B cell (primary cell): ENCODE measurements at regions not wholly inside any gene's neighbourhood (a gene's known extent, or its start where the extent isn't known, plus 50 kb on each side); places are given as distances from the start of the nearest gene placed in this dataset.

Experiments used
- ATAC-seq: fragments of 200-7000 bp; cut with Tn5 transposase; one replicate; pipeline ENCODE4 v1.10.0; 2021; ENCODE audit warnings: low read depth, mild to moderate bottlenecking, moderate number of reproducible peaks, moderate library complexity
- CTCF ChIA-PET: fragments of 350-600 bp; sonication (Branson Sonifier 250); formaldehyde crosslinking; loops from one replicate; lab custom pipeline; 2021; ENCODE audit warnings: antibody characterized with exemption, inconsistent platforms; lab: Charles Lee
- POLR2A ChIA-PET: fragments of 350-600 bp; sonication (Branson Sonifier 250); formaldehyde crosslinking; loops from one replicate; lab custom pipeline; 2021; ENCODE audit warnings: antibody characterized with exemption; lab: Charles Lee
- DNase-seq: peaks from one replicate; pipeline ENCODE4 v3.0.0; 2013
- H2AFZ ChIP-seq: 2 replicates; pipeline ENCODE4 v1.6.1; 2012; ENCODE audit warnings: mild to moderate bottlenecking, low read depth, low read length; ENCODE audit not compliant: insufficient read depth, poor library complexity, severe bottlenecking
- H3K27ac ChIP-seq, 2 donors: 1 replicate in 1 of 2; 2 replicates in 1 of 2; pipeline ENCODE4 v1.5.1; 2012 to 2013; ENCODE audit warnings: low read length in 2 of 2, mild to moderate bottlenecking in 2 of 2, moderate library complexity in 1 of 2
- H3K27me3 ChIP-seq, 4 experiments: fragments of 200-600 bp in 1 of 4; sonication (generic) in 1 of 4; replicated peaks in 1 of 4; 1 replicate in 2 of 4; 2 replicates in 2 of 4; pipeline versions ENCODE4 v1.6.1 to v1.7.0; 2013 to 2016; ENCODE audit warnings: low read length in 3 of 4, mild to moderate bottlenecking in 2 of 4, mixed read lengths in 1 of 4, moderate library complexity in 1 of 4; ENCODE audit not compliant: insufficient read depth in 4 of 4, control insufficient read depth in 3 of 4; ENCODE audit errors: control extremely low read depth in 1 of 4
- H3K36me3 ChIP-seq, 2 experiments: replicated peaks in 1 of 2; 1 replicate in 1 of 2; 2 replicates in 1 of 2; pipeline versions ENCODE4 v1.6.1 to v1.7.1; 2013; ENCODE audit warnings: low read length in 1 of 2; ENCODE audit not compliant: insufficient read depth in 2 of 2, control insufficient read depth in 1 of 2; ENCODE audit errors: control extremely low read depth in 1 of 2, extremely low read depth in 1 of 2
- H3K4me1 ChIP-seq, 2 donors: fragments of 200-600 bp in 1 of 2; sonication (generic) in 1 of 2; 1 replicate in 1 of 2; 2 replicates in 1 of 2; pipeline versions ENCODE4 v1.5.1 to v1.6.1; 2013 to 2017; ENCODE audit warnings: low read length in 2 of 2; ENCODE audit not compliant: control insufficient read depth in 2 of 2, insufficient read depth in 2 of 2
- H3K4me2 ChIP-seq: replicated peaks from 2 replicates; pipeline ENCODE3; 2012; ENCODE audit warnings: mild to moderate bottlenecking, low read depth, low read length; ENCODE audit not compliant: poor library complexity, severe bottlenecking
- H3K4me3 ChIP-seq, 5 experiments: fragments of 200-600 bp in 1 of 5; sonication (generic) in 1 of 5; 1 replicate in 3 of 5; 2 replicates in 2 of 5; pipeline versions ENCODE4 v1.5.1 to v1.7.0; 2011 to 2016; ENCODE audit warnings: low read length in 4 of 5, mild to moderate bottlenecking in 4 of 5, low read depth in 2 of 5, control low read depth in 1 of 5, moderate library complexity in 1 of 5; ENCODE audit not compliant: insufficient read depth in 1 of 5; ENCODE audit errors: control extremely low read depth in 1 of 5, extremely low read depth in 1 of 5
- H3K79me2 ChIP-seq: fragments of 200-600 bp; sonication (generic); one replicate; pipeline ENCODE4 v1.6.0; 2016; ENCODE audit warnings: low read length; ENCODE audit not compliant: control insufficient read depth, insufficient read depth
- H3K9ac ChIP-seq: fragments of 200-600 bp; sonication (generic); 2 replicates; pipeline ENCODE4 v1.6.1; 2017; ENCODE audit warnings: mild to moderate bottlenecking, low read length, moderate library complexity
- H3K9me3 ChIP-seq, 3 donors: one replicate each; pipeline versions ENCODE4 v1.6.1 to v1.7.1; 2013; ENCODE audit warnings: low read length in 2 of 3; ENCODE audit not compliant: control insufficient read depth in 2 of 3, insufficient read depth in 1 of 3; ENCODE audit errors: control extremely low read depth in 1 of 3
- H4K20me1 ChIP-seq: 2 replicates; pipeline ENCODE4 v1.6.0; 2012; ENCODE audit warnings: mild to moderate bottlenecking, low read length; ENCODE audit not compliant: insufficient read depth, control insufficient read depth, poor library complexity, severe bottlenecking
- H3K27ac Mint-ChIP-seq: one replicate; pipeline ENCODE4 v1.8.0; 2021; ENCODE audit warnings: mixed read lengths
- H3K27me3 Mint-ChIP-seq: one replicate; pipeline ENCODE4 v1.8.0; 2021; ENCODE audit warnings: mixed read lengths
- H3K4me1 Mint-ChIP-seq: one replicate; pipeline ENCODE4 v1.8.0; 2021; ENCODE audit warnings: mixed read lengths
- H3K4me3 Mint-ChIP-seq: one replicate; pipeline ENCODE4 v1.8.0; 2021; ENCODE audit warnings: mixed read lengths
- H3K9me3 Mint-ChIP-seq: one replicate; pipeline ENCODE4 v1.8.0; 2022; ENCODE audit warnings: mixed read lengths; ENCODE audit not compliant: insufficient read depth
- CTCF ChIP-seq: fragments of 200-600 bp; IDR thresholded peaks from one replicate; pipeline ENCODE4 v1.8.0; 2022; ENCODE audit warnings: antibody characterized with exemption, mild to moderate bottlenecking
- EZH2 ChIP-seq: IDR thresholded peaks from 2 replicates; pipeline ENCODE4 v1.6.1; 2012; ENCODE audit warnings: borderline replicate concordance, low read depth, mild to moderate bottlenecking, moderate library complexity, low read length; ENCODE audit not compliant: insufficient read depth, poor library complexity, severe bottlenecking
- WGBS: methylation state at CpG from one replicate; pipeline ENCODE4 v1.1.5; 2013; ENCODE audit warnings: missing lambda C conversion rate; ENCODE audit not compliant: insufficient coverage; 5-methylcytosine and 5-hydroxymethylcytosine counted together
- intact Hi-C: fragments of 100-400 bp; cut with micrococcal nuclease; formaldehyde crosslinking; loops from one replicate; pipeline ENCODE4 v1.10.0; 2022

GRCh38 chr1:4084446-4084845 lies 184.4 kb upstream of the C1orf174 start:
- POLR2A ChIA-PET = no interaction called here
- Mint-ChIP-seq H3K27me3 (peaks cover 9% of the 10 kb centered on the region), H3K9me3 (peaks cover 5% of the 10 kb centered on the region), H3K4me1 (no peaks in the 10 kb centered on the region), H3K4me3 (no peak overlapping the region), H3K27ac (no peak overlapping the region)
- H3K36me3 ChIP-seq = no peaks in the 10 kb centered on the region
- intact Hi-C loops = no loop called here
- no peaks in the 10 kb centered on the region for H3K27me3 ChIP-seq
- no peak overlapping the region for H3K4me3 ChIP-seq
- no peaks in the 10 kb centered on the region for H3K4me1 ChIP-seq
- WGBS = 93% methylated on average over 6 of the region's 6 CpGs
- H3K79me2 ChIP-seq = no peaks in the 10 kb centered on the region
- no peak overlapping the region for H2AFZ ChIP-seq
- DNase-seq (no peak), ATAC-seq (no peak)
- no peak for TF ChIP-seq CTCF
- no peak for TF ChIP-seq EZH2
- H3K27ac ChIP-seq = no peak overlapping the region
- no peak overlapping the region for H3K9ac ChIP-seq
- no peak overlapping the region for H3K4me2 ChIP-seq
- peaks cover 0 to 22% (median 0%) of the 10 kb centered on the region in 3 donors for H3K9me3 ChIP-seq
- no peaks in the 10 kb centered on the region for H4K20me1 ChIP-seq
- CTCF ChIA-PET = no interaction called here

GRCh38 chr1:4084896-4085295 lies 184.8 kb upstream of the C1orf174 start:
- peaks cover 5% of the 10 kb centered on the region for H3K9me3 Mint-ChIP-seq
- WGBS = 81% methylated on average over 6 of the region's 6 CpGs
- Histone ChIP-seq H3K4me3 (no peak overlapping the region), H3K27me3 (no peaks in the 10 kb centered on the region), H3K36me3 (no peaks in the 10 kb centered on the region), H3K4me2 (no peak overlapping the region), H3K9ac (no peak overlapping the region), H2AFZ (no peak overlapping the region), H3K27ac (no peak overlapping the region), H3K9me3 (peaks cover 0 to 19% (median 0%) of the 10 kb centered on the region in 3 donors), H3K79me2 (no peaks in the 10 kb centered on the region), H3K4me1 (no peaks in the 10 kb centered on the region), H4K20me1 (no peaks in the 10 kb centered on the region)
- ATAC-seq = no peak
- H3K27ac Mint-ChIP-seq = no peak overlapping the region
- no peaks in the 10 kb centered on the region for H3K4me1 Mint-ChIP-seq
- CTCF ChIA-PET = interaction anchor here (0.7 kb wide), 1 partner anchor 530 kb away, joined by 3 read pairs; no protein-coding TSS in a partner anchor
- intact Hi-C loops = no loop called here
- TF ChIP-seq CTCF = no peak
- no peak for TF ChIP-seq EZH2
- DNase-seq = no peak
- POLR2A ChIA-PET = no interaction called here
- no peak overlapping the region for H3K4me3 Mint-ChIP-seq
- peaks cover 9% of the 10 kb centered on the region for H3K27me3 Mint-ChIP-seq
